RWPE1 (cell line): ENCODE measurements at regions not wholly inside any gene's neighbourhood (a gene's known extent, or its start where the extent isn't known, plus 50 kb on each side); places are given as distances from the start of the nearest gene placed in this dataset.

ENCODE experiments used
- CTCF ChIA-PET: fragments of 350-600 bp; sonication (Branson Sonifier 250); formaldehyde crosslinking; extraction: SDS; loops from one replicate; lab custom pipeline; 2021; lab: Yijun Ruan, JAX
- POLR2A ChIA-PET: fragments of 400-600 bp; formaldehyde crosslinking; extraction: SDS; loops from one replicate; lab custom pipeline; 2020; ENCODE audit warnings: antibody characterized with exemption; ENCODE audit not compliant: low non-redundant PET; lab: Yijun Ruan, JAX
- DNase-seq: peaks from one replicate; pipeline ENCODE4 v3.0.0; 2012; ENCODE audit warnings: low spot score
- H3K27ac ChIP-seq: fragments of 450-650 bp; 2 replicates; pipeline ENCODE4 v1.5.1; 2017
- TF ChIP-seq, protein P1 (sequence below): fragments of 450-650 bp; conservative IDR thresholded peaks from 2 replicates; pipeline ENCODE4 v1.5.1; 2017; ENCODE audit warnings: low read depth, mild to moderate bottlenecking

DNA sequence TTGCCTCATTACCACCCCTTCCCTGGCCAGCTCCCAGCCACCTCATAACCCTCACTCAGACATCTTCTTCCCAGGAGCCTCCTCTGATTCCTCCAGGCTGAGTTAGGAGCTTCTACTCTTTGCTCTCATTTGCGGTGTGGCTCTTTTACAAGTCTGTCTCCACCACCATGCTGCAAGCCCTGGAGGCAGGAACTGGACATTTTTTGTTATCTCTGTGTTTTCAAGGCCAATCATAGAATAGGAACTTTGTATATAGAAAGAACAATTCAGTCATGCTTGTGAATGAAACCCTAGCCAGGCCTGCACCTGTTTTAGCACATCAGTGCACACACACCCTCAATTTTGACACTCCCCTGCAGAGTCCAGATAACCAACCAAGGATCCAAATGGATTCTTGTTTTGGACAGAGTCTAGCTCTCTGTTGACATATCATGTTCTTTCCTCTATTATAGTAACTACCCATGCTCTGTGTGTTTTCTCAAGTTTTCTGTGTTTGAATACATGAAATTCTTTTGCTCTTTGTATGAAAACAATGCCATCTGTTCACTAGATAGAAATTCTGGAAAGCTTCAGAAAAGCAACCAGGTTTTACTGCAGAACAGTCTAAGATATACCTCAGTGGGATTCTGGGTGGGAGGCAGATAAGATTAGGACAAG is 60.9 kb upstream of the ZNF648 start:
- CTCF ChIA-PET = no interaction called here
- no peak overlapping the region for H3K27ac ChIP-seq
- TF ChIP-seq, protein P1, sequence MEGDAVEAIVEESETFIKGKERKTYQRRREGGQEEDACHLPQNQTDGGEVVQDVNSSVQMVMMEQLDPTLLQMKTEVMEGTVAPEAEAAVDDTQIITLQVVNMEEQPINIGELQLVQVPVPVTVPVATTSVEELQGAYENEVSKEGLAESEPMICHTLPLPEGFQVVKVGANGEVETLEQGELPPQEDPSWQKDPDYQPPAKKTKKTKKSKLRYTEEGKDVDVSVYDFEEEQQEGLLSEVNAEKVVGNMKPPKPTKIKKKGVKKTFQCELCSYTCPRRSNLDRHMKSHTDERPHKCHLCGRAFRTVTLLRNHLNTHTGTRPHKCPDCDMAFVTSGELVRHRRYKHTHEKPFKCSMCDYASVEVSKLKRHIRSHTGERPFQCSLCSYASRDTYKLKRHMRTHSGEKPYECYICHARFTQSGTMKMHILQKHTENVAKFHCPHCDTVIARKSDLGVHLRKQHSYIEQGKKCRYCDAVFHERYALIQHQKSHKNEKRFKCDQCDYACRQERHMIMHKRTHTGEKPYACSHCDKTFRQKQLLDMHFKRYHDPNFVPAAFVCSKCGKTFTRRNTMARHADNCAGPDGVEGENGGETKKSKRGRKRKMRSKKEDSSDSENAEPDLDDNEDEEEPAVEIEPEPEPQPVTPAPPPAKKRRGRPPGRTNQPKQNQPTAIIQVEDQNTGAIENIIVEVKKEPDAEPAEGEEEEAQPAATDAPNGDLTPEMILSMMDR = no peak
- POLR2A ChIA-PET = no interaction called here
- no peak for DNase-seq

DNA sequence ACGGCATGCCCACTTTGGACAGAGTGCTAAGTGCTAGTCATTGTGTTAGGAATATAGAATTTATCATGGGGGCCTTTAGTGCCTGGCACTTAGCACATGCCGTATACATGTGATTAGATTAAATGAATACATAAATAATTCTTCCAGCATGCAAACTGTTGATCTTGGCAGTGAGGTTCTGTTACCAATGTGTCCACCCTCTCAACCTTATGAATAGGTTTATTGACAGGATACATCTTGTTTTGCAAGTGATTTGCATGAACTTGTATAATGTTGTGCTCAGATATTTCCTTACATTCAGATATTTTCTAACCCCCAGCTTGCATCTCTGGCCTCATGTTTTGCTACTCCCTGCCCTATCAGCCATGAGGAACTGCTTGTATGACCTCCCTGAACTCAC is 60.3 kb upstream of the ZNF648 start:
- ChIA-PET CTCF (no interaction called here), POLR2A (no interaction called here)
- DNase-seq = no peak
- H3K27ac ChIP-seq = no peak overlapping the region
- TF ChIP-seq, protein P1 = no peak

DNA sequence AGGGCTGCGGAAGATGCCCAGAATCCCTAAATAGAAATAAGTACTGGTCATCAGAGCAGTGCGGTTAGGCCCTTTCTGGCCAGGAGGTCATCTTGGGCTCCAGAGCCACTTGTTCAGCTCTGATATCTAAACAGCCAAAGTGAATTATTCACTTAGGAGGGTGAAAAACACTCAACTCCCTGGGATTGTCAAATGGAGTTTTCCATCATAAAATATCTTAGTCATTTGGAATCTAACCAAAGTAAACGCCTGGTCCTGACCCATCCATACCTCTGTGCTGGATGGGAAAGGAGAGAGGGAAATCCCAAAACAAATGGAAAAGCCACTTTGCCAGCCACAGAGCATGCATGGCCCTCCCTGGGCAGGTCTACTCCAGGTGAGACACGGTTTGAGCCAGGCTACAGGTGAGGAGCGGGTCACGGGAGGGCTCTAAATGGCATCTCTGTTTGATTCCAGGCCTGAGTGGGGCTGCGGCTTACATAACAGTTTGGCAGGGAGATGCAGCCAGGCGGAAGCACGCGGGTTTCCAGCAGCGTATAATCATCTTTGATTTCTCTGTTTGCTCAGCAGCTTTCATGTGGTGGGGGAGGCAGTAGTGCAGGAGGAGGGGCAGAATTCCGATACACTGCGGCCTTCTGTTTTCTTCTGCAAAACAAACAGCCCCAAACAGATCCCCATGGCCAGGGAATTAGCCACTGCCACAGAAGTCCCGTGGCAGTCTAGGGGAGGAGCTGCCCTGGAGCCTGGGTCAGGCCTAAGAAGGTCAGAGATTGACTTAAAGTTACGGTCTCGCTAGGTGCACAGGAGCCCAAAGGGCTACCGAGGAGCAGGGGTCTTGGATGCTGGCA is 59.1 kb upstream of the ZNF648 start:
- TF ChIP-seq, protein P1 = no peak
- DNase-seq = peak; percentile 37
- POLR2A ChIA-PET = no interaction called here
- peak overlapping the region; percentile 77 for H3K27ac ChIP-seq
- CTCF ChIA-PET = no interaction called here

DNA sequence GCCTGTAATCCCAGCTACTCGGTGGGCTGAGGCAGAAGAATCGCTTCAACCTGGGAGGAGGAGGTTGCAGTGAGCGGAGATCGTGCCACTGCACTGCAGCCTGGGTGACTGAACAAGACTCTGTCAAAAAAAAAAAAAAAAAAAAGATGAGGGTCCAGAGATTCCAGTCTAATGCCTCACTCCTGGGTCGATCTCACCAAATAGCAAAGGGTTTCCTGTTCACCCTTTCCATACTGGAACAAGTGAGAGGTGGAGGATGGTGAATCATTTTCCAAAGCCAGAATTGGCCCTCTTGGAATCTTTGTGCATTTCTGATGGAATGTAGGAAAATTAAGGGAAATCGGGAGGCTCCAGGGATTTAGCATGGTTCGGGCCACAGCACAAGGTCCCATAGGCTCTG is 58.1 kb upstream of the ZNF648 start:
- no peak for DNase-seq
- CTCF ChIA-PET = interaction anchor here (0.6 kb wide), 1 partner anchor 315 kb away, joined by 3 read pairs; no protein-coding TSS in a partner anchor
- no peak overlapping the region for H3K27ac ChIP-seq
- TF ChIP-seq, protein P1 = no peak
- POLR2A ChIA-PET = no interaction called here

DNA sequence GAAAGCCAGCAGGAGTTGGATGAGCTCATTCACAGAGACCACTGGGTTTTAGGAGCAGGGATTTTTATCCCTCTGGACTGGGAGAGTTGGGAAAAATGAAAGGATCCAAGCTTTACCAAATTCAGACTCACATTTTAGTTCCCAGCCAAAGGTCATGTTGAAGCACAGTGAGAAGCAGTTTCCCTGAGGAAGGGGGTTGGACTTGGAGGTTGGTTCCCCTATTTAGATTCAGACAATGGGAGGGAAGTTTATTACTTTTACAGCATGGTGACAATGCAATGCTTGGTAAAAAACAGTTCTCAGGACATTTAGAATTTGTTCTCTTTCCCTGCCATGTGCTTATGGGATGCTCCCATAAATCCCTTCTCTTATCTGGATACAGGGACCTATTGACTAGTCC is 57.3 kb upstream of the ZNF648 start:
- CTCF ChIA-PET = interaction anchor here (0.9 kb wide), 1 partner anchor 24 kb away, joined by 3 read pairs; no protein-coding TSS in a partner anchor
- no peak for DNase-seq
- POLR2A ChIA-PET = no interaction called here
- TF ChIP-seq, protein P1 = no peak
- no peak overlapping the region for H3K27ac ChIP-seq

DNA sequence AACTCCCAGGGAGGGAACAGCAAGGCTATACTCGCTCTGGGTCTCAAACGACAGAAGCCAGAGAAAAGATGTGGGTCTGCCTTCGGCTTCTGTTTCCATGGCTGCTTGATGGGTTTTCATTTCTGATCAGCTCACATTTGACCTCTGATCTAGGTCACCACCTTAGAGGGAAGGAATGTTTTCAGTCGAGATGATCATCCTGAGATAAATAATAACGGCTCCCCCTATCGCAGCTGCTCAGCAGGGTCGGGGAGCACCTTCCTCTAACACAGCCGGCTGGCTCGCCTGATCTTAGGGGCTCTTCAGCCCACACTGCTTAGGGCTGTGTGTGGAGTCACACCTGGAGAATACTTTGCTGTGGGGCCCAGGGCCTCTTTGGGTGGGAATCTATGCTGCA is 53.1 kb upstream of the ZNF648 start:
- TF ChIP-seq, protein P1 = no peak
- H3K27ac ChIP-seq = no peak overlapping the region
- CTCF ChIA-PET = no interaction called here
- no peak for DNase-seq
- POLR2A ChIA-PET = no interaction called here
